CD4-positive, alpha-beta memory T cell (primary cell): ENCODE measurements at regions not wholly inside any gene's neighbourhood (a gene's known extent, or its start where the extent isn't known, plus 50 kb on each side); places are given as distances from the start of the nearest gene placed in this dataset. TPM values are rescaled to one million over a fixed set of nuclear protein-coding genes. Genes with fewer than 3 reads are reported as not detected.

Experiments
- CTCF ChIA-PET: fragments of 350-600 bp; sonication (Branson Sonifier 250); formaldehyde crosslinking; loops from one replicate; lab custom pipeline; 2021; ENCODE audit warnings: inconsistent platforms; ENCODE audit not compliant: partially characterized antibody; lab: Charles Lee
- POLR2A ChIA-PET: fragments of 350-600 bp; sonication (Branson Sonifier 250); formaldehyde crosslinking; loops from one replicate; lab custom pipeline; 2021; ENCODE audit not compliant: partially characterized antibody; lab: Charles Lee
- DNase-seq, 5 donors: peaks; one replicate each; pipeline versions ENCODE4 v3.0.0 to v3.0.0-alpha.2; 2020 to 2022; ENCODE audit warnings: mixed read lengths in 1 of 5
- H3K27ac ChIP-seq: one replicate; pipeline ENCODE4 v1.7.0; 2013; ENCODE audit warnings: low read depth, low read length
- H3K27me3 ChIP-seq: 2 replicates; pipeline ENCODE4 v1.7.0; 2013; ENCODE audit warnings: mild to moderate bottlenecking, low read length, moderate library complexity; ENCODE audit not compliant: insufficient read depth
- H3K36me3 ChIP-seq: 2 replicates; pipeline ENCODE4 v1.7.0; 2013; ENCODE audit warnings: mild to moderate bottlenecking, low read length, moderate library complexity; ENCODE audit not compliant: insufficient read depth
- H3K4me1 ChIP-seq: 2 replicates; pipeline ENCODE4 v1.7.0; 2013; ENCODE audit warnings: mild to moderate bottlenecking, low read length, moderate library complexity; ENCODE audit not compliant: insufficient read depth
- H3K4me3 ChIP-seq, 2 donors: one replicate each; pipeline ENCODE4 v1.7.0; 2013; ENCODE audit warnings: low read length in 2 of 2, mild to moderate bottlenecking in 1 of 2
- H3K9me3 ChIP-seq, 2 donors: one replicate each; pipeline ENCODE4 v1.7.0; 2013; ENCODE audit warnings: low read length in 2 of 2, control low read depth in 1 of 2; ENCODE audit not compliant: control insufficient read depth in 1 of 2
- H3K27ac Mint-ChIP-seq, 7 donors: one replicate each; pipeline ENCODE4 v1.8.0; 2020 to 2021; ENCODE audit warnings: mixed read lengths in 7 of 7, mild to moderate bottlenecking in 6 of 7, inconsistent platforms in 3 of 7, moderate library complexity in 3 of 7
- H3K27me3 Mint-ChIP-seq, 2 donors: one replicate each; pipeline ENCODE4 v1.8.0; 2020 to 2021; ENCODE audit warnings: mixed read lengths in 2 of 2
- H3K36me3 Mint-ChIP-seq, 2 donors: one replicate each; pipeline ENCODE4 v1.8.0; 2020 to 2021; ENCODE audit warnings: mixed read lengths in 2 of 2, inconsistent platforms in 1 of 2, mild to moderate bottlenecking in 1 of 2
- H3K4me1 Mint-ChIP-seq, 4 donors: one replicate each; pipeline ENCODE4 v1.8.0; 2020 to 2021; ENCODE audit warnings: mixed read lengths in 4 of 4, mild to moderate bottlenecking in 1 of 4
- H3K4me3 Mint-ChIP-seq, 8 donors: one replicate each; pipeline ENCODE4 v1.8.0; 2020 to 2021; ENCODE audit warnings: mixed read lengths in 8 of 8, mild to moderate bottlenecking in 7 of 8, moderate library complexity in 6 of 8, inconsistent platforms in 3 of 8
- H3K9me3 Mint-ChIP-seq, 8 donors: one replicate each; pipeline ENCODE4 v1.8.0; 2020 to 2021; ENCODE audit warnings: mixed read lengths in 8 of 8, mild to moderate bottlenecking in 5 of 8, inconsistent platforms in 3 of 8, moderate library complexity in 1 of 8
- intact Hi-C: fragments of 100-400 bp; cut with micrococcal nuclease; formaldehyde crosslinking; loops from one replicate; pipeline ENCODE4 v1.15.1; 2023
- microRNA-seq: library from miRNA; unstranded; fragments of <30 nt; microRNA quantifications from one replicate; pipeline ENCODE4 v1.2.0, GENCODE V29; 2021; ENCODE audit warnings: borderline replicate concordance, borderline number of aligned reads, borderline microRNAs expressed, mixed read lengths

- Histone ChIP-seq H3K27me3 (no peaks in the 10 kb centered on the region), H3K4me3 (no peak overlapping the region), H3K9me3 (no peaks in the 10 kb centered on the region), H3K36me3 (no peaks in the 10 kb centered on the region), H3K27ac (no peak overlapping the region), H3K4me1 (no peaks in the 10 kb centered on the region)
- no peak overlapping the region for H3K4me3 Mint-ChIP-seq
- H3K36me3 Mint-ChIP-seq: no peaks in the 10 kb centered on the region
- intact Hi-C loops: no loop called here
- H3K27ac Mint-ChIP-seq: no peak overlapping the region
- H3K9me3 Mint-ChIP-seq: peaks cover 0 to 8% (median 0%) of the 10 kb centered on the region in 8 donors
- CTCF ChIA-PET: no interaction called here
- peaks cover 0 to 4% of the 10 kb centered on the region in 2 donors for H3K27me3 Mint-ChIP-seq
- no peak for DNase-seq
- POLR2A ChIA-PET: no interaction called here
- no peaks in the 10 kb centered on the region for H3K4me1 Mint-ChIP-seq
These were observed 307.8 kb downstream of the KBTBD8 start for GRCh38 chr3:67305922-67306321.

- Histone ChIP-seq H3K27me3 (no peaks in the 10 kb centered on the region), H3K4me1 (no peaks in the 10 kb centered on the region), H3K4me3 (no peak overlapping the region), H3K27ac (no peak overlapping the region), H3K9me3 (no peaks in the 10 kb centered on the region), H3K36me3 (no peaks in the 10 kb centered on the region)
- peaks cover 0 to 2% (median 0%) of the 10 kb centered on the region in 8 donors for H3K9me3 Mint-ChIP-seq
- H3K27ac Mint-ChIP-seq: no peak overlapping the region
- H3K4me3 Mint-ChIP-seq: no peak overlapping the region
- H3K27me3 Mint-ChIP-seq: peaks cover 1 to 4% of the 10 kb centered on the region in 2 donors
- H3K36me3 Mint-ChIP-seq: no peaks in the 10 kb centered on the region
- CTCF ChIA-PET: no interaction called here
- intact Hi-C loops: no loop called here
- H3K4me1 Mint-ChIP-seq: no peaks in the 10 kb centered on the region
- POLR2A ChIA-PET: no interaction called here
- DNase-seq: no peak
These were observed 313.3 kb downstream of the KBTBD8 start for GRCh38 chr3:67311440-67311839.

- CTCF ChIA-PET: no interaction called here
- Mint-ChIP-seq H3K36me3 (no peaks in the 10 kb centered on the region), H3K27me3 (peaks cover 1 to 4% of the 10 kb centered on the region in 2 donors), H3K4me1 (no peaks in the 10 kb centered on the region), H3K27ac (no peak overlapping the region), H3K4me3 (no peak overlapping the region), H3K9me3 (peaks cover 0 to 2% (median 0%) of the 10 kb centered on the region in 8 donors)
- POLR2A ChIA-PET: no interaction called here
- Histone ChIP-seq H3K36me3 (no peaks in the 10 kb centered on the region), H3K27me3 (no peaks in the 10 kb centered on the region), H3K27ac (no peak overlapping the region), H3K4me3 (no peak overlapping the region), H3K4me1 (no peaks in the 10 kb centered on the region), H3K9me3 (no peaks in the 10 kb centered on the region)
- DNase-seq: no peak
- intact Hi-C loops: no loop called here
These were observed 314.0 kb downstream of the KBTBD8 start for GRCh38 chr3:67312155-67312554.

- Histone ChIP-seq H3K4me1 (no peaks in the 10 kb centered on the region), H3K27ac (no peak overlapping the region), H3K4me3 (no peak overlapping the region), H3K27me3 (no peaks in the 10 kb centered on the region), H3K36me3 (no peaks in the 10 kb centered on the region), H3K9me3 (no peaks in the 10 kb centered on the region)
- Mint-ChIP-seq H3K27me3 (peaks cover 0 to 4% of the 10 kb centered on the region in 2 donors), H3K4me3 (no peak overlapping the region), H3K27ac (no peak overlapping the region), H3K9me3 (peaks cover 0 to 8% (median 5%) of the 10 kb centered on the region in 8 donors), H3K4me1 (no peaks in the 10 kb centered on the region), H3K36me3 (no peaks in the 10 kb centered on the region)
- no peak for DNase-seq
- ChIA-PET POLR2A (no interaction called here), CTCF (no interaction called here)
- intact Hi-C loops: no loop called here
These were observed 320.1 kb downstream of the KBTBD8 start for GRCh38 chr3:67318162-67318561.

- Mint-ChIP-seq H3K27me3 (peaks cover 0 to 10% of the 10 kb centered on the region in 2 donors), H3K27ac (no peak overlapping the region), H3K4me1 (no peaks in the 10 kb centered on the region), H3K9me3 (peaks cover 0 to 6% (median 5%) of the 10 kb centered on the region in 8 donors), H3K4me3 (no peak overlapping the region), H3K36me3 (no peaks in the 10 kb centered on the region)
- POLR2A ChIA-PET: no interaction called here
- H3K4me3 ChIP-seq: no peak overlapping the region
- no peak overlapping the region for H3K27ac ChIP-seq
- DNase-seq: no peak
- CTCF ChIA-PET: no interaction called here
- H3K4me1 ChIP-seq: no peaks in the 10 kb centered on the region
- H3K27me3 ChIP-seq: no peaks in the 10 kb centered on the region
- intact Hi-C loops: no loop called here
- no peaks in the 10 kb centered on the region for H3K9me3 ChIP-seq
- no peaks in the 10 kb centered on the region for H3K36me3 ChIP-seq
These were observed 326.4 kb downstream of the KBTBD8 start for GRCh38 chr3:67324554-67324953.

Small RNAs in the stretch of these regions (microRNA-seq; reads per million reads assigned to microRNA genes)
- not detected for gene MIR4272
